H9 (cell line): ENCODE measurements at regions not wholly inside any gene's neighbourhood (a gene's known extent, or its start where the extent isn't known, plus 50 kb on each side); places are given as distances from the start of the nearest gene placed in this dataset.

Source experiments
- DNase-seq: peaks from one replicate; pipeline ENCODE4 v3.0.0-alpha.2; 2017
- H2AFZ ChIP-seq: one replicate; pipeline ENCODE4 v1.6.1; 2013; ENCODE audit warnings: mild to moderate bottlenecking, low read length, control low read depth, moderate library complexity
- H2AK5ac ChIP-seq: 2 replicates; pipeline ENCODE4 v1.6.1; 2013; ENCODE audit warnings: low read length, control low read depth, mixed read lengths; ENCODE audit not compliant: insufficient read length
- H2BK120ac ChIP-seq: one replicate; pipeline ENCODE4 v1.6.1; 2013; ENCODE audit warnings: low read depth, mild to moderate bottlenecking, low read length, control low read depth, inconsistent platforms; ENCODE audit not compliant: poor library complexity, severe bottlenecking
- H2BK12ac ChIP-seq: 2 replicates; pipeline ENCODE4 v1.6.1; 2013; ENCODE audit warnings: low read length, control low read depth, mixed read lengths, low read depth; ENCODE audit not compliant: insufficient read length
- H2BK15ac ChIP-seq: 2 replicates; pipeline ENCODE4 v1.6.1; 2013; ENCODE audit warnings: low read depth, low read length, control low read depth
- H2BK20ac ChIP-seq: one replicate; pipeline ENCODE4 v1.6.1; 2013; ENCODE audit warnings: low read depth, mild to moderate bottlenecking, low read length, control low read depth, inconsistent platforms; ENCODE audit not compliant: poor library complexity, severe bottlenecking
- H2BK5ac ChIP-seq: 2 replicates; pipeline ENCODE4 v1.6.1; 2013; ENCODE audit warnings: low read length, control low read depth, mixed read lengths; ENCODE audit not compliant: insufficient read length
- H3K14ac ChIP-seq: 2 replicates; pipeline ENCODE4 v1.6.1; 2013; ENCODE audit warnings: low read length, control low read depth; ENCODE audit not compliant: insufficient read depth
- H3K18ac ChIP-seq: 2 replicates; pipeline ENCODE4 v1.6.1; 2013; ENCODE audit warnings: low read depth, mild to moderate bottlenecking, mixed read lengths, low read length, control low read depth; ENCODE audit not compliant: insufficient read length
- H3K23ac ChIP-seq: 2 replicates; pipeline ENCODE4 v1.6.1; 2013; ENCODE audit warnings: low read length, control low read depth, mixed read lengths, low read depth; ENCODE audit not compliant: insufficient read length
- H3K23me2 ChIP-seq: 2 replicates; pipeline ENCODE4 v1.6.1; 2013; ENCODE audit warnings: low read depth, mild to moderate bottlenecking, mixed read lengths, low read length, control low read depth; ENCODE audit not compliant: insufficient read length, poor library complexity, severe bottlenecking
- H3K27ac ChIP-seq: 2 replicates; pipeline ENCODE4 v1.5.1; 2013; ENCODE audit warnings: low read length, control low read depth, mixed read lengths, low read depth; ENCODE audit not compliant: insufficient read length
- H3K27me3 ChIP-seq: 2 replicates; pipeline ENCODE4 v1.6.1; 2013; ENCODE audit warnings: low read length, control low read depth, inconsistent platforms; ENCODE audit not compliant: insufficient read depth
- H3K4ac ChIP-seq: 2 replicates; pipeline ENCODE4 v1.6.1; 2013; ENCODE audit warnings: low read depth, mild to moderate bottlenecking, control low read depth, inconsistent platforms, low read length, moderate library complexity
- H3K4me1 ChIP-seq: 2 replicates; pipeline ENCODE4 v1.6.1; 2013; ENCODE audit warnings: low read length, control low read depth, inconsistent platforms; ENCODE audit not compliant: insufficient read depth
- H3K4me2 ChIP-seq: 2 replicates; pipeline ENCODE4 v1.6.1; 2013; ENCODE audit warnings: low read length, control low read depth, mixed read lengths; ENCODE audit not compliant: insufficient read length, insufficient read depth
- H3K56ac ChIP-seq: 2 replicates; pipeline ENCODE4 v1.6.1; 2013; ENCODE audit warnings: low read depth, mild to moderate bottlenecking, mixed read lengths, low read length, control low read depth; ENCODE audit not compliant: insufficient read length
- H3K79me1 ChIP-seq: 2 replicates; pipeline ENCODE4 v1.6.1; 2013; ENCODE audit warnings: low read depth, mild to moderate bottlenecking, moderate library complexity, low read length, control low read depth, inconsistent platforms; ENCODE audit not compliant: insufficient read depth, poor library complexity, severe bottlenecking
- H3K79me2 ChIP-seq: 2 replicates; pipeline ENCODE4 v1.6.1; 2013; ENCODE audit warnings: low read length, control low read depth, inconsistent platforms; ENCODE audit not compliant: insufficient read depth
- H3K9ac ChIP-seq: 2 replicates; pipeline ENCODE4 v1.6.1; 2013; ENCODE audit warnings: low read length, control low read depth, mixed read lengths; ENCODE audit not compliant: insufficient read length; ENCODE audit errors: extremely low read depth
- H3K9me3 ChIP-seq: one replicate; pipeline ENCODE4 v1.6.1; 2013; ENCODE audit warnings: low read depth, low read length, inconsistent platforms; ENCODE audit not compliant: control insufficient read depth
- H3T11ph ChIP-seq: one replicate; pipeline ENCODE4 v1.6.1; 2013; ENCODE audit warnings: mild to moderate bottlenecking, low read length, control low read depth, inconsistent platforms
- H4K20me1 ChIP-seq: one replicate; pipeline ENCODE4 v1.6.1; 2013; ENCODE audit not compliant: control insufficient read depth, insufficient read length, insufficient read depth
- H4K5ac ChIP-seq: 2 replicates; pipeline ENCODE4 v1.6.1; 2013; ENCODE audit warnings: low read depth, mild to moderate bottlenecking, mixed read lengths, low read length, control low read depth; ENCODE audit not compliant: insufficient read length
- H4K8ac ChIP-seq: replicated peaks from 2 replicates; pipeline ENCODE4 v1.6.1; 2013; ENCODE audit warnings: low read length, control low read depth, mixed read lengths, low read depth; ENCODE audit not compliant: insufficient read length
- H4K91ac ChIP-seq: 2 replicates; pipeline ENCODE4 v1.6.1; 2013; ENCODE audit warnings: low read depth, mild to moderate bottlenecking, moderate library complexity, mixed read lengths, low read length, control low read depth; ENCODE audit not compliant: insufficient read length
- H3K27ac Mint-ChIP-seq, 3 experiments: 2 replicates in 2 of 3; 3 replicates in 1 of 3; pipeline ENCODE4 v1.8.0; 2020 to 2021; ENCODE audit warnings: mixed read lengths in 3 of 3, mild to moderate bottlenecking in 1 of 3, moderate library complexity in 1 of 3
- H3K27me3 Mint-ChIP-seq: 2 replicates; pipeline ENCODE4 v1.8.0; 2021; ENCODE audit warnings: low read depth, mild to moderate bottlenecking, moderate library complexity, mixed read lengths
- H3K36me3 Mint-ChIP-seq, 3 experiments: 2 replicates in 2 of 3; 3 replicates in 1 of 3; pipeline ENCODE4 v1.8.0; 2020 to 2021; ENCODE audit warnings: low read depth in 3 of 3, mixed read lengths in 3 of 3; ENCODE audit not compliant: insufficient read depth in 1 of 3
- H3K4me1 Mint-ChIP-seq, 2 experiments: 2 replicates each; pipeline ENCODE4 v1.8.0; 2020; ENCODE audit warnings: mixed read lengths in 2 of 2
- H3K4me3 Mint-ChIP-seq, 2 experiments: 2 replicates in 1 of 2; 3 replicates in 1 of 2; pipeline ENCODE4 v1.8.0; 2020 to 2021; ENCODE audit warnings: mild to moderate bottlenecking in 2 of 2, mixed read lengths in 2 of 2, moderate library complexity in 1 of 2
- H3K9me3 Mint-ChIP-seq, 2 experiments: 2 replicates in 1 of 2; 3 replicates in 1 of 2; pipeline ENCODE4 v1.8.0; 2020; ENCODE audit warnings: mild to moderate bottlenecking in 2 of 2, mixed read lengths in 2 of 2, moderate library complexity in 1 of 2
- WGBS: extraction: QIAGEN DNeasy Blood & Tissue Kit; methylation state at CpG from one replicate; pipeline ENCODE4 v1.1.7; 2013; ENCODE audit warnings: missing lambda C conversion rate, low lambda C conversion rate, mixed read lengths; ENCODE audit not compliant: insufficient read length; ENCODE audit errors: extremely low coverage; 5-methylcytosine and 5-hydroxymethylcytosine counted together
- TF ChIP-seq, protein P1 (sequence below): fragments of 200-600 bp; sonication (generic); conservative IDR thresholded peaks from 3 replicates; pipeline ENCODE4 v1.8.0; 2021; ENCODE audit warnings: antibody characterized with exemption, mild to moderate bottlenecking

DNA sequence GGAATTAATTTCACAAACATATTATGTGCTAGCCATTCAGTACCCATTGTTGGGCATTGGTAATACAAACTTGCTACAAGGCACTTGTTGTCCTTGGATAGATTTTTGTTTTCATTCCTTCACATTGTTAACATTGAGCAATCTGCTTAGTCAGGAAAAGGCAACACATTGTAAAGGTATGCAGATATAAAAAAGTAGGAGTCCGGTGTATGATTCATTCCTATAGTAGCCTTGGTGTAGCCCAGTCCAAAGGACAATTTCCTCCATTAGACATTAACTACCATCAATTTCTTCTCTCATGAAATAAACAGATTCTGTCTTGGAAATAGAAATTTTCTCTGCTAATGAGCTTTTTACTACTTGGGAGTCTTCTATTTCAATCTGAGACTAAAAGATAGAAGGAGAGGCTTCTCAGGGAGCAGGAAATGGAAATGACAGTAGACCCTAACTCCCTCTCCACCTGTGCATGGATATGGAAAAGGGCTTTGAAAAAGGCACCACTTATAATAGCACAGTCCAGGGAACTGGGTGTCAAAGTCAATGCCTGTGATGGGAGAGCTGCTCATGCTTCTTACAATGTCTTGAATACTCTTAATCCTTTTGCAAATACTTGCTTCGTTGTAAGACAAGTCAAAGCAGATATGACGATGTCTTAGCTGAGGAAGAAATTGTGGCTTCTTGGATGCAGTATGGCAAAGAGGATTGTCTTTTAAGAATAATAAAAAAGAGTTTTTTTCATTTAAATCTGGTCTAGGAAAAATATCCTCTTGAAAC, 369.4 kb upstream of the CITED2 start:
- no peak overlapping the region for H3K27ac Mint-ChIP-seq
- no peaks in the 10 kb centered on the region for H4K20me1 ChIP-seq
- H2BK120ac ChIP-seq, result no peak overlapping the region
- H3K4me2 ChIP-seq, result no peak overlapping the region
- H3K79me2 ChIP-seq, result no peaks in the 10 kb centered on the region
- no peak overlapping the region for H2BK12ac ChIP-seq
- no peaks in the 10 kb centered on the region for H3K27me3 Mint-ChIP-seq
- H2AK5ac ChIP-seq, result no peak overlapping the region
- H3K9me3 Mint-ChIP-seq, result no peaks in the 10 kb centered on the region
- H3K23ac ChIP-seq, result no peak overlapping the region
- no peak for DNase-seq
- TF ChIP-seq, protein P1, sequence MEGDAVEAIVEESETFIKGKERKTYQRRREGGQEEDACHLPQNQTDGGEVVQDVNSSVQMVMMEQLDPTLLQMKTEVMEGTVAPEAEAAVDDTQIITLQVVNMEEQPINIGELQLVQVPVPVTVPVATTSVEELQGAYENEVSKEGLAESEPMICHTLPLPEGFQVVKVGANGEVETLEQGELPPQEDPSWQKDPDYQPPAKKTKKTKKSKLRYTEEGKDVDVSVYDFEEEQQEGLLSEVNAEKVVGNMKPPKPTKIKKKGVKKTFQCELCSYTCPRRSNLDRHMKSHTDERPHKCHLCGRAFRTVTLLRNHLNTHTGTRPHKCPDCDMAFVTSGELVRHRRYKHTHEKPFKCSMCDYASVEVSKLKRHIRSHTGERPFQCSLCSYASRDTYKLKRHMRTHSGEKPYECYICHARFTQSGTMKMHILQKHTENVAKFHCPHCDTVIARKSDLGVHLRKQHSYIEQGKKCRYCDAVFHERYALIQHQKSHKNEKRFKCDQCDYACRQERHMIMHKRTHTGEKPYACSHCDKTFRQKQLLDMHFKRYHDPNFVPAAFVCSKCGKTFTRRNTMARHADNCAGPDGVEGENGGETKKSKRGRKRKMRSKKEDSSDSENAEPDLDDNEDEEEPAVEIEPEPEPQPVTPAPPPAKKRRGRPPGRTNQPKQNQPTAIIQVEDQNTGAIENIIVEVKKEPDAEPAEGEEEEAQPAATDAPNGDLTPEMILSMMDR, result no peak
- H3K4me3 Mint-ChIP-seq, result no peak overlapping the region
- no peak overlapping the region for H2BK20ac ChIP-seq
- H3K36me3 Mint-ChIP-seq, result no peaks in the 10 kb centered on the region
- no peaks in the 10 kb centered on the region for H3K79me1 ChIP-seq
- no peak overlapping the region for H2BK15ac ChIP-seq
- no peak overlapping the region for H4K5ac ChIP-seq
- no peak overlapping the region for H3K14ac ChIP-seq
- no peaks in the 10 kb centered on the region for H3K9me3 ChIP-seq
- H2AFZ ChIP-seq, result no peak overlapping the region
- H3K23me2 ChIP-seq, result no peaks in the 10 kb centered on the region
- no peaks in the 10 kb centered on the region for H3K4me1 Mint-ChIP-seq
- H3K27ac ChIP-seq, result no peak overlapping the region
- no peak overlapping the region for H4K8ac ChIP-seq
- no peaks in the 10 kb centered on the region for H3K4me1 ChIP-seq
- no peak overlapping the region for H3K9ac ChIP-seq
- no peak overlapping the region for H2BK5ac ChIP-seq
- H3K18ac ChIP-seq, result no peak overlapping the region
- no peak overlapping the region for H3K4ac ChIP-seq
- no peak overlapping the region for H3T11ph ChIP-seq
- no peak overlapping the region for H4K91ac ChIP-seq
- H3K27me3 ChIP-seq, result no peaks in the 10 kb centered on the region
- H3K56ac ChIP-seq, result no peak overlapping the region
- WGBS, result no CpG with 5 or more reads among the region's 3 CpGs
